Right atrium auricular region (tissue), 2 donors: ENCODE measurements at regions not wholly inside any gene's neighbourhood (a gene's known extent, or its start where the extent isn't known, plus 50 kb on each side); places are given as distances from the start of the nearest gene placed in this dataset.

ENCODE experiments used
- DNase-seq: peaks from one replicate; pipeline ENCODE4 v3.0.0-alpha.2; 2019; ENCODE audit warnings: low spot score
- H3K27ac ChIP-seq, 2 donors: fragments of 200-600 bp; sonication (generic); 1 replicate in 1 of 2; 2 replicates in 1 of 2; pipeline ENCODE4 v1.5.1; 2016 to 2019
- H3K27me3 ChIP-seq, 2 donors: fragments of 200-600 bp; sonication (generic); one replicate each; pipeline versions ENCODE4 v1.5.1 to v1.6.0; 2017 to 2019
- H3K36me3 ChIP-seq: fragments of 200-600 bp; sonication (generic); one replicate; pipeline ENCODE4 v1.5.1; 2016
- H3K4me1 ChIP-seq, 2 donors: fragments of 200-600 bp; sonication (generic); one replicate each; pipeline versions ENCODE4 v1.5.1 to v1.6.0; 2017 to 2019
- H3K4me3 ChIP-seq, 2 donors: fragments of 200-600 bp; sonication (generic); 1 replicate in 1 of 2; 2 replicates in 1 of 2; pipeline ENCODE4 v1.5.1; 2017 to 2019; ENCODE audit warnings: mild to moderate bottlenecking in 1 of 2, moderate library complexity in 1 of 2
- H3K9me3 ChIP-seq, 2 donors: fragments of 200-600 bp; sonication (generic); one replicate each; pipeline ENCODE4 v1.5.1; 2019
- CTCF ChIP-seq, 2 donors: fragments of 200-600 bp; sonication (generic); IDR thresholded peaks; one replicate each; pipeline ENCODE4 v1.5.1; 2019; ENCODE audit warnings: antibody characterized with exemption in 2 of 2

- no peaks in the 10 kb centered on the region for H3K36me3 ChIP-seq
- no peaks in the 10 kb centered on the region for H3K27me3 ChIP-seq
- TF ChIP-seq CTCF (IDR thresholded peaks at IDR 0.05), result no peak
- H3K4me3 ChIP-seq, result no peak overlapping the region
- no peaks in the 10 kb centered on the region for H3K4me1 ChIP-seq
- H3K27ac ChIP-seq, result no peak overlapping the region
- no peak for DNase-seq
- H3K9me3 ChIP-seq, result no peaks in the 10 kb centered on the region
Observed at GRCh38 chr2:39942950-39943349, 163.9 kb upstream of the THUMPD2 start.

- H3K4me3 ChIP-seq, result no peak overlapping the region
- H3K36me3 ChIP-seq, result no peaks in the 10 kb centered on the region
- no peaks in the 10 kb centered on the region for H3K9me3 ChIP-seq
- no peak for TF ChIP-seq CTCF (IDR thresholded peaks at IDR 0.05)
- H3K27me3 ChIP-seq, result no peaks in the 10 kb centered on the region
- H3K4me1 ChIP-seq, result no peaks in the 10 kb centered on the region
- no peak overlapping the region for H3K27ac ChIP-seq
- no peak for DNase-seq
Observed at GRCh38 chr2:39938035-39938835, 159.2 kb upstream of the THUMPD2 start.

- H3K27ac ChIP-seq, result no peak overlapping the region
- no peaks in the 10 kb centered on the region for H3K9me3 ChIP-seq
- no peak for TF ChIP-seq CTCF (IDR thresholded peaks at IDR 0.05)
- H3K4me3 ChIP-seq, result no peak overlapping the region
- DNase-seq, result no peak
- H3K27me3 ChIP-seq, result no peaks in the 10 kb centered on the region
- H3K36me3 ChIP-seq, result no peaks in the 10 kb centered on the region
- no peaks in the 10 kb centered on the region for H3K4me1 ChIP-seq
Observed at GRCh38 chr2:39937621-39938020, 158.6 kb upstream of the THUMPD2 start.

GRCh38 chr2:39934851-39935250 lies 155.8 kb upstream of the THUMPD2 start:
- no peak for TF ChIP-seq CTCF (IDR thresholded peaks at IDR 0.05)

GRCh38 chr2:39933196-39933595 lies 154.1 kb upstream of the THUMPD2 start:
- no peaks in the 10 kb centered on the region for H3K27me3 ChIP-seq
- H3K4me3 ChIP-seq, result no peak overlapping the region
- no peaks in the 10 kb centered on the region for H3K9me3 ChIP-seq
- H3K4me1 ChIP-seq, result no peaks in the 10 kb centered on the region
- no peak for TF ChIP-seq CTCF (IDR thresholded peaks at IDR 0.05)
- H3K36me3 ChIP-seq, result no peaks in the 10 kb centered on the region
- DNase-seq, result no peak
- H3K27ac ChIP-seq, result no peak overlapping the region

More at GRCh38 chr2:39934851-39935250, 155.8 kb upstream of the THUMPD2 start:
- Histone ChIP-seq H3K4me1 (no peaks in the 10 kb centered on the region), H3K27ac (no peak overlapping the region), H3K36me3 (no peaks in the 10 kb centered on the region), H3K9me3 (no peaks in the 10 kb centered on the region), H3K27me3 (no peaks in the 10 kb centered on the region), H3K4me3 (no peak overlapping the region)
- no peak for DNase-seq

GRCh38 chr2:39932198-39932597 lies 153.1 kb upstream of the THUMPD2 start:
- Histone ChIP-seq H3K9me3 (no peaks in the 10 kb centered on the region), H3K27ac (no peak overlapping the region), H3K4me1 (no peaks in the 10 kb centered on the region), H3K4me3 (no peak overlapping the region), H3K36me3 (no peaks in the 10 kb centered on the region), H3K27me3 (no peaks in the 10 kb centered on the region)
- DNase-seq, result no peak
- TF ChIP-seq CTCF (IDR thresholded peaks at IDR 0.05), result no peak
